Neural cell (in vitro differentiated cells): ENCODE measurements at regions not wholly inside any gene's neighbourhood (a gene's known extent, or its start where the extent isn't known, plus 50 kb on each side); places are given as distances from the start of the nearest gene placed in this dataset.

ENCODE experiments used
- H2AFZ ChIP-seq: fragments of 200-600, 300-800 bp; sonication (generic), shearing (Covaris generic); 2 replicates; pipeline ENCODE4 v1.6.0; 2014; ENCODE audit warnings: low read depth, mild to moderate bottlenecking, antibody characterized with exemption, low read length, moderate library complexity
- H3F3A ChIP-seq: fragments of 200-600 bp; shearing (Covaris generic); 2 replicates; pipeline ENCODE4 v1.6.1; 2016; ENCODE audit warnings: mild to moderate bottlenecking, moderate library complexity, mixed read lengths, antibody characterized with exemption, low read length; ENCODE audit not compliant: insufficient read depth, poor library complexity, severe bottlenecking
- H3K27ac ChIP-seq: fragments of 200-600, 300-800 bp; sonication (generic), shearing (Covaris generic); 2 replicates; pipeline ENCODE4 v1.5.1; 2014; ENCODE audit warnings: mild to moderate bottlenecking, low read length, moderate library complexity
- H3K27me3 ChIP-seq: fragments of 300-800, 200-600 bp; sonication (generic), shearing (Covaris generic); 2 replicates; pipeline ENCODE4 v1.6.0; 2014; ENCODE audit warnings: mild to moderate bottlenecking, low read depth, low read length, moderate library complexity; ENCODE audit not compliant: insufficient read depth
- H3K36me3 ChIP-seq: fragments of 300-800, 200-600 bp; sonication (generic), shearing (Covaris generic); 2 replicates; pipeline ENCODE4 v1.5.1; 2014; ENCODE audit warnings: mild to moderate bottlenecking, antibody characterized with exemption, low read length, moderate library complexity; ENCODE audit not compliant: insufficient read depth
- H3K4me2 ChIP-seq: fragments of 300-800, 200-600 bp; sonication (generic), shearing (Covaris generic); 2 replicates; pipeline ENCODE4 v1.6.0; 2014; ENCODE audit warnings: mild to moderate bottlenecking, low read length
- H3K4me3 ChIP-seq: fragments of 300-800, 200-600 bp; sonication (generic), shearing (Covaris generic); 2 replicates; pipeline ENCODE4 v1.5.1; 2014; ENCODE audit warnings: mild to moderate bottlenecking, low read length, moderate library complexity
- H3K79me2 ChIP-seq: fragments of 200-600 bp; shearing (Covaris generic); replicated peaks from 2 replicates; pipeline ENCODE4 v1.6.0; 2014; ENCODE audit warnings: mild to moderate bottlenecking, low read length, moderate library complexity; ENCODE audit not compliant: insufficient read depth
- H3K9ac ChIP-seq: fragments of 300-800, 200-600 bp; sonication (generic), shearing (Covaris generic); 2 replicates; pipeline ENCODE4 v1.6.1; 2016; ENCODE audit warnings: mild to moderate bottlenecking, low read length, mixed read lengths
- H3K9me2 ChIP-seq: fragments of 200-600 bp; shearing (Covaris generic); 2 replicates; pipeline ENCODE4 v1.6.1; 2016; ENCODE audit warnings: mild to moderate bottlenecking, low read length, mixed read lengths; ENCODE audit not compliant: insufficient read depth
- H3K9me3 ChIP-seq: fragments of 200-600, 300-800 bp; sonication (generic), shearing (Covaris generic); 2 replicates; pipeline ENCODE4 v1.6.1; 2016; ENCODE audit warnings: mild to moderate bottlenecking, mixed run types, low read length, moderate library complexity, mixed read lengths
- H4K20me1 ChIP-seq: fragments of 200-600 bp; shearing (Covaris generic); 2 replicates; pipeline ENCODE4 v1.6.1; 2016; ENCODE audit warnings: mild to moderate bottlenecking, mixed run types; ENCODE audit not compliant: insufficient read depth
- EP300 ChIP-seq: fragments of 450-650 bp; conservative IDR thresholded peaks from 2 replicates; pipeline ENCODE4 v1.6.1; 2014; ENCODE audit warnings: antibody characterized with exemption, mild to moderate bottlenecking, moderate library complexity; ENCODE audit not compliant: poor library complexity, severe bottlenecking
- EZH2 ChIP-seq: fragments of 200-600, 300-800 bp; shearing (Covaris generic), sonication (generic); IDR thresholded peaks from 2 replicates; pipeline ENCODE4 v1.6.1; 2014; ENCODE audit warnings: antibody characterized with exemption, low read length, borderline replicate concordance, mild to moderate bottlenecking; ENCODE audit not compliant: insufficient read depth, poor library complexity, severe bottlenecking
- MXI1 ChIP-seq: fragments of 450-650 bp; conservative IDR thresholded peaks from 2 replicates; pipeline ENCODE4 v1.6.1; 2014; ENCODE audit warnings: antibody characterized with exemption, mild to moderate bottlenecking; ENCODE audit not compliant: poor library complexity, severe bottlenecking
- POLR2AphosphoS5 ChIP-seq: IDR thresholded peaks from 2 replicates; pipeline ENCODE4 v1.6.1; 2012
- RAD21 ChIP-seq: fragments of 450-650 bp; conservative IDR thresholded peaks from 2 replicates; pipeline ENCODE4 v1.6.1; 2014; ENCODE audit warnings: antibody characterized with exemption, mild to moderate bottlenecking, moderate library complexity
- SMC3 ChIP-seq: fragments of 450-650 bp; conservative IDR thresholded peaks from 2 replicates; pipeline ENCODE4 v1.6.1; 2014; ENCODE audit warnings: antibody characterized with exemption, mild to moderate bottlenecking, moderate library complexity; ENCODE audit not compliant: poor library complexity
- TAF1 ChIP-seq: IDR thresholded peaks from 2 replicates; pipeline ENCODE4 v1.6.1; 2012; ENCODE audit warnings: low read depth
- TF ChIP-seq, protein P1 (sequence below): IDR thresholded peaks from 2 replicates; pipeline ENCODE4 v1.6.1; 2012; ENCODE audit warnings: borderline replicate concordance
- TF ChIP-seq, protein P2 (sequence below): fragments of 450-650 bp; IDR thresholded peaks from 2 replicates; pipeline ENCODE4 v1.5.1; 2014; ENCODE audit warnings: antibody characterized with exemption, mild to moderate bottlenecking, moderate library complexity; ENCODE audit not compliant: poor library complexity, severe bottlenecking

DNA sequence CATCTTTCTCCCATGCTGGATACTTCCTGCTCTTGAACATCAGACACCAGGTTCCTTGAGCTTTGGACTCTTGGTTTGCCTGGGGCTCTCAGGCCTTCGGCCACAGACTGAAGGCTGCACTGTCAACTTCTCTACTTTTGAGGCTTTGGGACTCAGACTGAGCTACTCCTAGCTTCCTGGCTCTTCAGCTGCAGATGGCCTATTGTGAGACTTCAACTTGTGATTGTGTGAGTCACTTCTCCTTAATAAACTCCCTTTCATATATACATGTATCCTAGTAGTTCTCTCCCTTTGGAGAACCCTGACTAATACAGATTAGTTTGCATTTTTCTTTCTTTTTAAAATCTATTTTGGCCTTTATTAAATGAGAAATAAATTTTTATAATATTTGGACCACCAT, 276.2 kb upstream of the SEMA3C start:
- TF ChIP-seq EP300, result no peak
- TF ChIP-seq, protein P1, sequence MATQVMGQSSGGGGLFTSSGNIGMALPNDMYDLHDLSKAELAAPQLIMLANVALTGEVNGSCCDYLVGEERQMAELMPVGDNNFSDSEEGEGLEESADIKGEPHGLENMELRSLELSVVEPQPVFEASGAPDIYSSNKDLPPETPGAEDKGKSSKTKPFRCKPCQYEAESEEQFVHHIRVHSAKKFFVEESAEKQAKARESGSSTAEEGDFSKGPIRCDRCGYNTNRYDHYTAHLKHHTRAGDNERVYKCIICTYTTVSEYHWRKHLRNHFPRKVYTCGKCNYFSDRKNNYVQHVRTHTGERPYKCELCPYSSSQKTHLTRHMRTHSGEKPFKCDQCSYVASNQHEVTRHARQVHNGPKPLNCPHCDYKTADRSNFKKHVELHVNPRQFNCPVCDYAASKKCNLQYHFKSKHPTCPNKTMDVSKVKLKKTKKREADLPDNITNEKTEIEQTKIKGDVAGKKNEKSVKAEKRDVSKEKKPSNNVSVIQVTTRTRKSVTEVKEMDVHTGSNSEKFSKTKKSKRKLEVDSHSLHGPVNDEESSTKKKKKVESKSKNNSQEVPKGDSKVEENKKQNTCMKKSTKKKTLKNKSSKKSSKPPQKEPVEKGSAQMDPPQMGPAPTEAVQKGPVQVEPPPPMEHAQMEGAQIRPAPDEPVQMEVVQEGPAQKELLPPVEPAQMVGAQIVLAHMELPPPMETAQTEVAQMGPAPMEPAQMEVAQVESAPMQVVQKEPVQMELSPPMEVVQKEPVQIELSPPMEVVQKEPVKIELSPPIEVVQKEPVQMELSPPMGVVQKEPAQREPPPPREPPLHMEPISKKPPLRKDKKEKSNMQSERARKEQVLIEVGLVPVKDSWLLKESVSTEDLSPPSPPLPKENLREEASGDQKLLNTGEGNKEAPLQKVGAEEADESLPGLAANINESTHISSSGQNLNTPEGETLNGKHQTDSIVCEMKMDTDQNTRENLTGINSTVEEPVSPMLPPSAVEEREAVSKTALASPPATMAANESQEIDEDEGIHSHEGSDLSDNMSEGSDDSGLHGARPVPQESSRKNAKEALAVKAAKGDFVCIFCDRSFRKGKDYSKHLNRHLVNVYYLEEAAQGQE, result no peak
- TF ChIP-seq RAD21, result no peak
- TF ChIP-seq SMC3, result no peak
- TF ChIP-seq POLR2AphosphoS5, result no peak
- TF ChIP-seq, protein P2, sequence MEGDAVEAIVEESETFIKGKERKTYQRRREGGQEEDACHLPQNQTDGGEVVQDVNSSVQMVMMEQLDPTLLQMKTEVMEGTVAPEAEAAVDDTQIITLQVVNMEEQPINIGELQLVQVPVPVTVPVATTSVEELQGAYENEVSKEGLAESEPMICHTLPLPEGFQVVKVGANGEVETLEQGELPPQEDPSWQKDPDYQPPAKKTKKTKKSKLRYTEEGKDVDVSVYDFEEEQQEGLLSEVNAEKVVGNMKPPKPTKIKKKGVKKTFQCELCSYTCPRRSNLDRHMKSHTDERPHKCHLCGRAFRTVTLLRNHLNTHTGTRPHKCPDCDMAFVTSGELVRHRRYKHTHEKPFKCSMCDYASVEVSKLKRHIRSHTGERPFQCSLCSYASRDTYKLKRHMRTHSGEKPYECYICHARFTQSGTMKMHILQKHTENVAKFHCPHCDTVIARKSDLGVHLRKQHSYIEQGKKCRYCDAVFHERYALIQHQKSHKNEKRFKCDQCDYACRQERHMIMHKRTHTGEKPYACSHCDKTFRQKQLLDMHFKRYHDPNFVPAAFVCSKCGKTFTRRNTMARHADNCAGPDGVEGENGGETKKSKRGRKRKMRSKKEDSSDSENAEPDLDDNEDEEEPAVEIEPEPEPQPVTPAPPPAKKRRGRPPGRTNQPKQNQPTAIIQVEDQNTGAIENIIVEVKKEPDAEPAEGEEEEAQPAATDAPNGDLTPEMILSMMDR, result no peak
- TF ChIP-seq MXI1, result no peak
- no peak for TF ChIP-seq EZH2
- TF ChIP-seq TAF1, result no peak
- Histone ChIP-seq H3K36me3 (no peaks in the 10 kb centered on the region), H3F3A (no peaks in the 10 kb centered on the region), H3K27me3 (no peaks in the 10 kb centered on the region), H2AFZ (no peak overlapping the region), H3K27ac (no peak overlapping the region), H4K20me1 (no peaks in the 10 kb centered on the region), H3K9me2 (no peaks in the 10 kb centered on the region), H3K4me2 (no peak overlapping the region), H3K9me3 (no peaks in the 10 kb centered on the region), H3K79me2 (no peaks in the 10 kb centered on the region), H3K9ac (no peak overlapping the region), H3K4me3 (no peak overlapping the region)

DNA sequence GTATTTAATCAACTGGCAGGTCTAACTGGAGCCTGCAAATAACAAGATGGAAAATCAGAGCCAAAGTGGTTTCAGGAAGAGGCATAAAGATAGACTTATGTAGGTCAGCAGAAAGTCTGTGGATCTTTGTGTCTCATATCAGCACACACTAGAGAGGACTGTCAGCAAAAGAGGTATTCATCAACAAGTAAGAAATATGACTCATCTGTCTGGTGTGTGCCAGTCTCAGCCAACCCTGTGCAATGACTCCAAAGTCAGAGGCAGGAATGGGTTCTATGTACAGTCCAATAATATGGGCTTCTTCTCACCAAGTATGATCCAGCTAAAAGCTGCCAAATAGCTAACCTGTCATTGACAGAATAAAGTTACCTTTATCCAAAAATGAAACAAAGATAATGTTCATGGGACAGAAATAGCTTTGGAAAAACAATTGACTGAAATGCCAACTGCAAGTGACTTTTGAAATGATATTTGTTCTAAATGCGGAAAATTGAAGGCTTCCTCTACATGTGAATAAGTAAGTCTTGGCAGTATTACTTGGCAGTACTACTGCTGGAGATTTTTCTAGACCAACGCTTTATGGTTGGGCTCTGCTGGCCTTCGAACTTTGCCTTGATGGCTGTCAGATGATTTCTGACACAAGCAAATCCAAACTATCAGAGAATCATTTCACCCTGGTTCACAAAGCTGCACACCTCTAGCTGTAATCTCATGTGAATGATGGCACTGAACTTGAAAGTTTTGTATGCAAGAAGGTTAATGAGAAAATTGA, 272.3 kb upstream of the SEMA3C start:
- H2AFZ ChIP-seq, result no peak overlapping the region
- H3K4me3 ChIP-seq, result no peak overlapping the region
- H3K27me3 ChIP-seq, result no peaks in the 10 kb centered on the region
- no peaks in the 10 kb centered on the region for H3F3A ChIP-seq
- H4K20me1 ChIP-seq, result no peaks in the 10 kb centered on the region
- H3K36me3 ChIP-seq, result no peaks in the 10 kb centered on the region
- H3K9ac ChIP-seq, result no peak overlapping the region
- H3K79me2 ChIP-seq, result no peaks in the 10 kb centered on the region
- no peak overlapping the region for H3K27ac ChIP-seq
- H3K9me3 ChIP-seq, result no peaks in the 10 kb centered on the region
- H3K4me2 ChIP-seq, result no peak overlapping the region
- no peaks in the 10 kb centered on the region for H3K9me2 ChIP-seq
- TF ChIP-seq TAF1 (no peak), RAD21 (no peak), MXI1 (no peak), POLR2AphosphoS5 (no peak), EZH2 (no peak), EP300 (no peak), SMC3 (no peak)
- TF ChIP-seq, protein P1, result no peak
- TF ChIP-seq, protein P2, result no peak
